Caco-2 (cell line): ENCODE measurements at regions not wholly inside any gene's neighbourhood (a gene's known extent, or its start where the extent isn't known, plus 50 kb on each side); places are given as distances from the start of the nearest gene placed in this dataset.
"Not testable (repeated sequence)": the region's sequence is repeated elsewhere in the genome, so short reads cannot be mapped to it uniquely, and the experiment has no call there.

ENCODE experiments used
- BruUV-seq: library from RNA; stranded (reverse); fragments of 400-500 nt; replicated peaks from 2 replicates; lab custom pipeline; 2021; lab: Mats Ljungman, UMichigan
- CTCF ChIA-PET: fragments of 300-600 bp; sonication (Branson Sonifier 250); formaldehyde crosslinking; loops from one replicate; lab custom pipeline; 2022; ENCODE audit warnings: antibody characterized with exemption; lab: Charles Lee
- POLR2A ChIA-PET: fragments of 300-600 bp; sonication (Branson Sonifier 250); formaldehyde crosslinking; loops from one replicate; lab custom pipeline; 2022; ENCODE audit warnings: antibody characterized with exemption; lab: Charles Lee
- DNase-seq, 2 experiments: peaks; one replicate each; pipeline versions ENCODE4 v3.0.0 to v3.0.0-alpha.2; 2020 to 2022
- H3K27me3 ChIP-seq: replicated peaks from 2 replicates; pipeline ENCODE4 v1.6.0; 2011; ENCODE audit warnings: low read length; ENCODE audit not compliant: control insufficient read depth, insufficient read depth
- H3K36me3 ChIP-seq: 2 replicates; pipeline ENCODE4 v1.5.1; 2011; ENCODE audit warnings: low read length; ENCODE audit not compliant: control insufficient read depth, insufficient read depth
- H3K4me1 ChIP-seq: fragments of 250-450 bp; sonication (Bioruptor Pico); 2 replicates; pipeline ENCODE4 v1.5.1; 2020; ENCODE audit warnings: mild to moderate bottlenecking
- H3K4me3 ChIP-seq: 2 replicates; pipeline ENCODE4 v1.5.1; 2011; ENCODE audit warnings: low read depth, mild to moderate bottlenecking, control low read depth, low read length
- H3K9me3 ChIP-seq: fragments of 250-450 bp; sonication (Bioruptor Pico); 2 replicates; pipeline ENCODE4 v1.5.1; 2020; ENCODE audit warnings: mild to moderate bottlenecking, moderate library complexity
- H3K27ac Mint-ChIP-seq: one replicate; pipeline ENCODE4 v1.8.0; 2022; ENCODE audit warnings: mixed read lengths; ENCODE audit not compliant: unreplicated experiment
- H3K27me3 Mint-ChIP-seq: one replicate; pipeline ENCODE4 v1.8.0; 2022; ENCODE audit warnings: mixed read lengths; ENCODE audit not compliant: insufficient read depth, unreplicated experiment
- H3K36me3 Mint-ChIP-seq: one replicate; pipeline ENCODE4 v1.8.0; 2022; ENCODE audit warnings: mild to moderate bottlenecking, mixed read lengths; ENCODE audit not compliant: insufficient read depth, unreplicated experiment
- H3K4me1 Mint-ChIP-seq: one replicate; pipeline ENCODE4 v1.8.0; 2022; ENCODE audit warnings: low read depth, mixed read lengths; ENCODE audit not compliant: unreplicated experiment
- H3K4me3 Mint-ChIP-seq: one replicate; pipeline ENCODE4 v1.8.0; 2022; ENCODE audit warnings: mild to moderate bottlenecking, moderate library complexity, mixed read lengths; ENCODE audit not compliant: unreplicated experiment
- H3K9me3 Mint-ChIP-seq: one replicate; pipeline ENCODE4 v1.8.0; 2022; ENCODE audit warnings: mixed read lengths; ENCODE audit not compliant: unreplicated experiment
- intact Hi-C: fragments of 100-400 bp; cut with micrococcal nuclease; formaldehyde crosslinking; loops from one replicate; pipeline ENCODE4 v1.10.0; 2022; ENCODE audit not compliant: unreplicated experiment
- TF ChIP-seq, protein P1 (sequence below), 2 experiments: fragments of 200-600 bp in 1 of 2; IDR thresholded peaks; 1 replicate in 1 of 2; 2 replicates in 1 of 2; pipeline versions ENCODE4 v1.5.1 to v1.8.0; 2011 to 2022; ENCODE audit warnings: antibody characterized with exemption in 1 of 2, control low read depth in 1 of 2, inconsistent platforms in 1 of 2, low read depth in 1 of 2, low read length in 1 of 2, mild to moderate bottlenecking in 1 of 2, moderate library complexity in 1 of 2; ENCODE audit not compliant: insufficient read depth in 1 of 2, severe bottlenecking in 1 of 2, unreplicated experiment in 1 of 2

DNA sequence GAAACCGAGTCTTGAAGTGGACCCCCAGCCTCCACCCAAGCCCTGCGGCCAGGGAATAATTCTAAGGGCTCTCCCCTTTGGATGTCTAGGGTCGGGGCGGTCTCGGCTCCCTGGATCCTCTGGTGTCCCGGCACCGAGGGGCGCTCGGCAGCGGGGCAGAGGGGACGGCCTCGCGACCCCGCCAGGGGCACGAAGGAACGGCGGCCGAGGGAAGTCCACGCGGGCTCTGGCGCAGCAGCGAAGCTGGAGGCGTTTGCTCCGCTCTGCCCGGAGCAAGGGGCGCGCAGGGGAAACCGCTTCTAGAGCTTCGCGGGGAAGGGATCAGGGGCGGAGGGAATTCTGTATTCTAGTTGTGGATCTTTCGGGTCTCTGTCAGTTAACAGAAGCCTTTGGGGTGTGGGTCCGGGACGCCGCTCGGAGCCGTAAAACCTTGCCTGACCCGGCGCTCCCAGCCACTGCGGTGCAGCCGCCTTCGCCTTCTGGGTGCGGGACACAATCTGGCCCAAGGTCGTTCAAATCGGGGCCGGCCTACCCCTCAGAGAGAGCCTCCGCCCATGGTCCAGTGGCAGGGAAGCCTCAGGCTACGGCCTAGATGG is 118.2 kb downstream of the KCNRG start:
- BruUV-seq: no TSS peak
- Histone ChIP-seq H3K36me3 (no peaks in the 10 kb centered on the region), H3K4me1 (0 out of 2 replicates have a peak, but pooled peaks cover 6% of the 10 kb centered on the region), H3K9me3 (no peaks in the 10 kb centered on the region), H3K27me3 (no peaks in the 10 kb centered on the region), H3K4me3 (no peak overlapping the region)
- ChIA-PET CTCF (no interaction called here), POLR2A (no interaction called here)
- Mint-ChIP-seq H3K27me3 (no peaks in the 10 kb centered on the region), H3K36me3 (no peaks in the 10 kb centered on the region), H3K4me1 (no peaks in the 10 kb centered on the region), H3K4me3 (no peak overlapping the region), H3K9me3 (no peaks in the 10 kb centered on the region), H3K27ac (no peak overlapping the region)
- intact Hi-C loops: loop anchor here (5.0 kb wide), 1 partner anchor 399 kb away; no protein-coding TSS in a partner anchor
- DNase-seq: no peak
- TF ChIP-seq, protein P1, sequence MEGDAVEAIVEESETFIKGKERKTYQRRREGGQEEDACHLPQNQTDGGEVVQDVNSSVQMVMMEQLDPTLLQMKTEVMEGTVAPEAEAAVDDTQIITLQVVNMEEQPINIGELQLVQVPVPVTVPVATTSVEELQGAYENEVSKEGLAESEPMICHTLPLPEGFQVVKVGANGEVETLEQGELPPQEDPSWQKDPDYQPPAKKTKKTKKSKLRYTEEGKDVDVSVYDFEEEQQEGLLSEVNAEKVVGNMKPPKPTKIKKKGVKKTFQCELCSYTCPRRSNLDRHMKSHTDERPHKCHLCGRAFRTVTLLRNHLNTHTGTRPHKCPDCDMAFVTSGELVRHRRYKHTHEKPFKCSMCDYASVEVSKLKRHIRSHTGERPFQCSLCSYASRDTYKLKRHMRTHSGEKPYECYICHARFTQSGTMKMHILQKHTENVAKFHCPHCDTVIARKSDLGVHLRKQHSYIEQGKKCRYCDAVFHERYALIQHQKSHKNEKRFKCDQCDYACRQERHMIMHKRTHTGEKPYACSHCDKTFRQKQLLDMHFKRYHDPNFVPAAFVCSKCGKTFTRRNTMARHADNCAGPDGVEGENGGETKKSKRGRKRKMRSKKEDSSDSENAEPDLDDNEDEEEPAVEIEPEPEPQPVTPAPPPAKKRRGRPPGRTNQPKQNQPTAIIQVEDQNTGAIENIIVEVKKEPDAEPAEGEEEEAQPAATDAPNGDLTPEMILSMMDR (IDR thresholded peaks at IDR 0.05; ENCODE audit: insufficient read depth in 1 of 2, low read depth in 1 of 2, low read length in 1 of 2, severe bottlenecking in 1 of 2, unreplicated experiment in 1 of 2): no peak

- POLR2A ChIA-PET: no interaction called here
- no peak overlapping the region for H3K4me3 Mint-ChIP-seq
These were observed 121.0 kb downstream of the KCNRG start for GRCh38 chr13:50136226-50136625.

DNA sequence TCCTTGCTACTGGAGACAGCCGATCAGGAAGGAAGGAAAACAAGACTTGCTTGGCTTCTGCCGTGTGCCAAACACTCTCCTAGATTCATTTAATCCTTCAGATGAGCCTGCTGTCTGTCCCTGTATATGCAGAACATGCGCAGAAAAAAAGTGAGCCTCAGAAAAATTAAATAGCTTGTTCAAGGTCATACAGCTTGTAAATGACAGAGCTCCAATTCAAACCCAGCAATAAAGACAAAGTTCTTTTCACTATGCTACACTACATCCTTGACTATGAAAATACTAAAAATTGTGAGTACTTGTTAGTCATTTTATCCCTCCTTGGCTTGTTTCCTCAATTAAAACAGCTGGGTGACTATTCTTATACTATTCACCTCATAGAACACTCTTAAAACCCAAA is 121.4 kb downstream of the KCNRG start:
- no peak overlapping the region for H3K4me3 Mint-ChIP-seq
- intact Hi-C loops: no loop called here
- no peaks in the 10 kb centered on the region for H3K9me3 Mint-ChIP-seq
- H3K27ac Mint-ChIP-seq: no peak overlapping the region
- H3K36me3 ChIP-seq: no peaks in the 10 kb centered on the region
- DNase-seq: no peak
- BruUV-seq: no TSS peak
- no peaks in the 10 kb centered on the region for H3K9me3 ChIP-seq
- H3K4me1 Mint-ChIP-seq: no peaks in the 10 kb centered on the region
- ChIA-PET CTCF (no interaction called here), POLR2A (no interaction called here)
- H3K36me3 Mint-ChIP-seq: no peaks in the 10 kb centered on the region
- TF ChIP-seq, protein P1 (IDR thresholded peaks at IDR 0.05; ENCODE audit: insufficient read depth in 1 of 2, low read depth in 1 of 2, low read length in 1 of 2, severe bottlenecking in 1 of 2, unreplicated experiment in 1 of 2): no peak
- no peaks in the 10 kb centered on the region for H3K27me3 Mint-ChIP-seq
- H3K4me1 ChIP-seq: no peaks in the 10 kb centered on the region
- no peak overlapping the region for H3K4me3 ChIP-seq
- H3K27me3 ChIP-seq: no peaks in the 10 kb centered on the region

More at GRCh38 chr13:50136226-50136625, 121.0 kb downstream of the KCNRG start:
- no peaks in the 10 kb centered on the region for H3K36me3 ChIP-seq
- no peaks in the 10 kb centered on the region for H3K9me3 Mint-ChIP-seq
- no peak for DNase-seq
- H3K4me1 Mint-ChIP-seq: no peaks in the 10 kb centered on the region
- intact Hi-C loops: no loop called here
- no peaks in the 10 kb centered on the region for H3K9me3 ChIP-seq
- H3K27me3 Mint-ChIP-seq: no peaks in the 10 kb centered on the region
- 0 out of 2 replicates have a peak, but pooled peaks cover 3% of the 10 kb centered on the region for H3K4me1 ChIP-seq
- TF ChIP-seq, protein P1 (IDR thresholded peaks at IDR 0.05; ENCODE audit: insufficient read depth in 1 of 2, low read depth in 1 of 2, low read length in 1 of 2, severe bottlenecking in 1 of 2, unreplicated experiment in 1 of 2): no peak
- CTCF ChIA-PET: no interaction called here
- BruUV-seq: no TSS peak
- no peak overlapping the region for H3K4me3 ChIP-seq
- no peak overlapping the region for H3K27ac Mint-ChIP-seq
- H3K27me3 ChIP-seq: no peaks in the 10 kb centered on the region
- no peaks in the 10 kb centered on the region for H3K36me3 Mint-ChIP-seq

- DNase-seq, H3K4me1 Mint-ChIP-seq, H3K9me3 ChIP-seq, H3K4me3 Mint-ChIP-seq, POLR2A ChIA-PET, H3K9me3 Mint-ChIP-seq, intact Hi-C loops, H3K27me3 Mint-ChIP-seq, BruUV-seq, H3K27ac Mint-ChIP-seq, H3K4me3 ChIP-seq, H3K4me1 ChIP-seq, H3K36me3 Mint-ChIP-seq, H3K36me3 ChIP-seq, H3K27me3 ChIP-seq: not testable (repeated sequence)
- CTCF ChIA-PET: interaction anchor here (0.8 kb wide), 1 partner anchor 666 kb away, joined by 3 read pairs; no protein-coding TSS in a partner anchor
These were observed 124.2 kb downstream of the KCNRG start for GRCh38 chr13:50139435-50139934.
